NCI-H146 treated with DMSO at 0.1 percent for 48 hours (cell line): ENCODE measurements at regions not wholly inside any gene's neighbourhood (a gene's known extent, or its start where the extent isn't known, plus 50 kb on each side); places are given as distances from the start of the nearest gene placed in this dataset.
"Not testable (repeated sequence)": the region's sequence is repeated elsewhere in the genome, so short reads cannot be mapped to it uniquely, and the experiment has no call there.

Experiments used
- DNase-seq: peaks from one replicate; lab custom pipeline; 2025; ENCODE audit not compliant: unreplicated experiment; lab: John Stamatoyannopoulos, UW

GRCh38 chr2:34254272-34254878 is 655.3 kb upstream of the FAM98A start:
- DNase-seq = no peak

GRCh38 chr2:34252111-34252510 is 653.0 kb upstream of the FAM98A start:
- no peak for DNase-seq

DNA sequence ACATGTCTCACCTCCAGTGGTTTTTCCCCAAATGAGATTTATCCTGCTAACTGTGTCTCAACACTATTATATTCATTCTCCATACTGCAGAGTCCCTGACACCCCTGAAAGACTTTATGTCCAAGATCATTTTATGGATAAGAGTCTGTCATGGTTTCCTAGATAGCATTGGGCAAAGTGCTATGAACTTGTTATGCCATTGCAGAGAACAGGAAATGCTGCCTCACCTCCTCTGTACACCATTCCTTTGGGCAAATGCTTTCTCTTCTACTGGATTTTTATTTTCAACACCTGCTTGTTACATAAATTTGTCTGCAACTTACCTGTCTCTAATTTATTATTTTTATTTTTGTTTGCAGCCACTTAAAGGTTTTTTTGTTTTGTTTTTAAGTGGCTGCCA is 652.5 kb upstream of the FAM98A start:
- DNase-seq = no peak

- no peak for DNase-seq
Observed at GRCh38 chr2:34244195-34244594, 645.1 kb upstream of the FAM98A start.

DNA sequence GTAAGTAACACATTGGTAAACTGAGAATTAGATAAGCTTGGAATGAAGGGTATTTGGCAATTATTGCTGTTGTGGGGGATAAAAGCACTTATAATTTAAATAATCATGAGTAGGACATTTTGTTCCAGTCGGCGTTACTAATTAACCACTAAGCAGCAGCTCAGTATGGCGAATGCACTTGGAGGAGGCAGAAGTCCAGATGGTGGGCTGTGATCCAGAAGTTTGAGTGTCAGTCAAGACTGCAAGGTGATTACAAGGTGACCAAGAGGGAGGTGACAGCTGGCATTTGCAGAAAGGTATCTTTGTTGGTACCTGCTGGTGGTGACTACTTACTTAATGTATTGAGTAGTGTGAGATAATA is 643.6 kb upstream of the FAM98A start:
- no peak for DNase-seq

GRCh38 chr2:34241905-34242762 is 643.0 kb upstream of the FAM98A start:
- no peak for DNase-seq

DNA sequence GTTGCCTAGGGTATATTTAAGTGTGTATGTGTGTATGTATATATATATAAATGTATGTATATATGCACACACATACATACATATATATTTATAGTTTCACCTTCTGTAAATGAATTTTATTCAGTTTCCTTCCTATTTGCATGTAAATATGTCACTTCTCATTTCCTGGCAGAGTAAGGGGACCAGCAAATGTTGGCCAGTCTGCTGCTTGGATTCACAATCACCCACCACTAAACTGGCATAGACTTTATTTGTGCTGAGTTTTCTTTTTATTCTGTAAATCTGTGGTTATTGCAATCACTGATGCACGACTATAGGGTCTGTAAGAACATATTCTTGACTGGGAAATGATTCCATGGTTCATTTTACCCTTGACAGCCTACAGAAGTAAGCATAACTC is 640.4 kb upstream of the FAM98A start:
- no peak for DNase-seq

- no peak for DNase-seq
Observed at GRCh38 chr2:34234823-34235222, 635.7 kb upstream of the FAM98A start.

- DNase-seq = no peak
Observed at GRCh38 chr2:34229998-34230397, 630.9 kb upstream of the FAM98A start.

- no peak for DNase-seq
Observed at GRCh38 chr2:34215174-34215573, 616.1 kb upstream of the FAM98A start.

GRCh38 chr2:34210382-34210781 is 611.3 kb upstream of the FAM98A start:
- DNase-seq = not testable (repeated sequence)

- DNase-seq = no peak
Observed at GRCh38 chr2:34204560-34204959, 605.5 kb upstream of the FAM98A start.

DNA sequence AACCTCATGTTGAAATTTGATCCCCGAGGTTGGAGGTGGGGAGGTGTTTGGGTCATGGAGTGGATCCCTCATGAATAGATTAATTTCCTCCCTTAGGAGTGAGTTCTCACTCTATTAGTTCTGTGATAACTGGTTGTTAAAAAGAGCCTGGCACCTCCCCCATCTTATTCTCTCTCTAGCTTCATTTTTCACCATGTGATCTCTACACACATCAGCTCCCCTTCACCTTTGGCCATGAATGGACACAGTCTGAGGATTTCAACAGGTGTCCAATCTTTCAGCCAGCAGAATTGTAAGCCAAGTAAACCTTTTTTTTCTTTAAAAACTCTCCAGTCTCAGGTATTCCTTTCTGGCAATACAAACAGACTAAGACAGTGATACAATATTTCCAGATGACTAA is 602.0 kb upstream of the FAM98A start:
- no peak for DNase-seq

- no peak for DNase-seq
Observed at GRCh38 chr2:34199971-34200370, 600.9 kb upstream of the FAM98A start.

GRCh38 chr2:34193164-34193563 is 594.1 kb upstream of the FAM98A start:
- no peak for DNase-seq

GRCh38 chr2:34188464-34189303 is 589.6 kb upstream of the FAM98A start:
- no peak for DNase-seq

DNA sequence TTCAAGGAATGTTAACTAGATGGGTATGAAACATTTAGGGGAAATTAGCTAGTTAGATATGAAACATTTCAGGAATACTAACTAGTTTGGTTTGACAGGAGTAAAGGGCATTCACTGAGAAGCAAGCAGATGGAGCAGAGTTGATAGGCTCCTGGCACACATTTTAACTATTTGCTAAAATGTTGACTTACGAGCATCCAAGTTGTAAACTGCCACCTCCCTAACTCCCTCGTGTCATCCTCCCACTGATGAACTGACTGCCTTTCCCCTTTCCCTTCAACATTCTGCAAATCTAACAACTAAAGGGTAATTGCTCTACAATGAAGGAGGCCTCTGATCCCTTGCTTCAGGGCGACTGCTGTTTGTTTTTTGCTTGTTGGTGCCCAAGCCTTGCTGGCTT is 580.4 kb upstream of the FAM98A start:
- no peak for DNase-seq

GRCh38 chr2:34178482-34178881 is 579.4 kb upstream of the FAM98A start:
- DNase-seq = no peak

DNA sequence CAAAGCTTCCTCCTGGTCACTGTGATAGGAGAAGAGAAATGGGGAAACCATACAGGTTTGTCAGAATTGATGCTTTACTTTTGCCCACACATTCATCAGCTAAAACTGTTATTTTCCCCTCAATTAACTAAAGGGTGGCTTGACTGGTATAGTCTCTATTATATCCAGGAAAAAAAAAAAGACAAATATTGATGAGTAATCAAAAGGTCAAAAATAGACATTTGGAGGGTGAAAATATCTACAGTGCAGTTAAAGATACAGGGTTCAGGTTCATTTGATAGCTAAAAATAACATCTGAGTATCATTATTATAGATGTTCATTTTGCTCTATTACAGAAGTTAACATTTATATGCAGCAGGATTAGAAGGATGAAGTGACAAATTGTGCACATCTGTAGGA is 577.6 kb upstream of the FAM98A start:
- DNase-seq = no peak

GRCh38 chr2:34174506-34174905 is 575.4 kb upstream of the FAM98A start:
- DNase-seq = no peak

DNA sequence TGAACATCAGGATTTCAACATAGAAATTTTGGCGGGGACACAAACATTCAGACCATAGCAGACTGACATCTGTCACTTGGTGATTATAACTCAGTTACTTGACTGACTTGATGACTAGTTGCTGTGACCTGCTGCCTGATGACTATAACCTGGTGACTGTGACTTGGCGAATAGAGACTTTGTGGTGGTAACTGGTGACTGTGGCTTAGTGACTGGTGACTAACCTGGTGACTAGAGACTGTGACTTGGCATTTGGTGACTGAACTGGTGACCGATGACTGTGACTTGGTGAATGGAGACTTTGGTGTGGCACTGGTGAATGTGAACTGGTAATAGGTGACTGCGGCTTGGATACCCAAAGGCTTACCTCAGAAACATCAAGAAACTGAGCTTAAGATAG is 563.1 kb upstream of the FAM98A start:
- DNase-seq = no peak

GRCh38 chr2:34161549-34161948 is 562.5 kb upstream of the FAM98A start:
- no peak for DNase-seq
